ENCODE measurements at regions not wholly inside any gene's neighbourhood (a gene's known extent, or its start where the extent isn't known, plus 50 kb on each side); places are given as distances from the start of the nearest gene placed in this dataset.

DNA sequence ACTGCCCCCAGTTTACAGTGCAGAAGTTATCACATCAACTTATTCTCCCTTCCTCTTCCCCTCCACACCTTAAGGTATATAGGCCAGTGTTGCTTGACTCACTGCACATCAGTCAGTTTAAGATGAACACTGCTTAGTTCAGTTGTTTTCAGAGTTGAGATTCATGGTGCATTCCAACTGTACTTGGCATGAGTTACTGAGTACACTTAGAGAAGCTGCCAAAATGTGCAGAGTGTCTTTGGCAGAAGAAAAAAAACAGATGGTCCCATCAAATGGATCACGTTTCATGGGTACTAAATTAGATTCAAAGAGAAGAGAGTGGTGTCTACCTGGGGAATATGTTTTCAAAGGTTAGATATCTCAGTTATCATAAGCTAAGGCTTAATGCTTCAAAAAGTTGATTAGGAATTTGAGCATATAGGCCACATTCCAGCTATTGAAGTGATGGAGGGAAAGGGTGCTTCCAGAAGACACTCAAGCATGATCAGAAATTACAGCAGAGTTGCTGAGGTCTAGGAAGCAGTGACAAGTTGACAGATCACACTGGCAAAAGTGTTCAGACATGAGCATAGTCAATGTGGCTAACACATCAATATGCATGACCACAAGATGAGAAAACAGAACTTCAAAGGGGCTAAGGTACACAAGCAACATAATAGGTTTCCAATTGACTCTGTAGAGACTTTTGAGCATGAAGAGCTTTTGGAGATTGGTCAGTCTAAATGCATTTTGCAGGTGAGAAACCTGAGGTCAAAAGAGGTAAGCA, 579.2 kb upstream of the CELF2 start:
- no peaks in the 10 kb centered on the region for H3K36me3 ChIP-seq
- no peaks in the 10 kb centered on the region for H3K4me1 ChIP-seq
- no peak for DNase-seq
- no peak for TF ChIP-seq POLR2A (IDR thresholded peaks at IDR 0.05)
- TF ChIP-seq, protein P1, sequence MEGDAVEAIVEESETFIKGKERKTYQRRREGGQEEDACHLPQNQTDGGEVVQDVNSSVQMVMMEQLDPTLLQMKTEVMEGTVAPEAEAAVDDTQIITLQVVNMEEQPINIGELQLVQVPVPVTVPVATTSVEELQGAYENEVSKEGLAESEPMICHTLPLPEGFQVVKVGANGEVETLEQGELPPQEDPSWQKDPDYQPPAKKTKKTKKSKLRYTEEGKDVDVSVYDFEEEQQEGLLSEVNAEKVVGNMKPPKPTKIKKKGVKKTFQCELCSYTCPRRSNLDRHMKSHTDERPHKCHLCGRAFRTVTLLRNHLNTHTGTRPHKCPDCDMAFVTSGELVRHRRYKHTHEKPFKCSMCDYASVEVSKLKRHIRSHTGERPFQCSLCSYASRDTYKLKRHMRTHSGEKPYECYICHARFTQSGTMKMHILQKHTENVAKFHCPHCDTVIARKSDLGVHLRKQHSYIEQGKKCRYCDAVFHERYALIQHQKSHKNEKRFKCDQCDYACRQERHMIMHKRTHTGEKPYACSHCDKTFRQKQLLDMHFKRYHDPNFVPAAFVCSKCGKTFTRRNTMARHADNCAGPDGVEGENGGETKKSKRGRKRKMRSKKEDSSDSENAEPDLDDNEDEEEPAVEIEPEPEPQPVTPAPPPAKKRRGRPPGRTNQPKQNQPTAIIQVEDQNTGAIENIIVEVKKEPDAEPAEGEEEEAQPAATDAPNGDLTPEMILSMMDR (IDR thresholded peaks at IDR 0.05) = no peak
- H3K4me3 ChIP-seq = no peak overlapping the region
- no peaks in the 10 kb centered on the region for H3K27me3 ChIP-seq
- H3K27ac ChIP-seq = no peak overlapping the region
- H3K9me3 ChIP-seq = no peaks in the 10 kb centered on the region

DNA sequence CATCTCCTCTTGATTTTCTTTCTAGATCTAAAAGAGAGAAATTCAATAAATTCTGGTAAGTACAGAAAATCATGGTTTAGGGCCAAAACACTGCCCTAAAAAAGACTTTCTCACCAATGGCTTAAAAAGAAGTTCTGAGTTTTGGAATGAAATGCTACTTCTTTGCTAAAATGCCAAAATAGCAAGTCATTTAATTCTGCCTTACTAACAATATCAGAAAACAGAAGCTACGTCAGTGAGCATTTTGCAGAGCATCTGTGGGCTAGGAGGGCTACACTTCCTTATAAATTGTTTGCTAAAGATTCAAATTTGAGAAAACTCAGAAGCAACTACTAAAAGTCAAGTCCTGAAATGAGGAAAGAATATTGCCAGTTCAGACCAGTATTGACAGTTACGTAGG, 560.8 kb upstream of the CELF2 start:
- no peaks in the 10 kb centered on the region for H3K36me3 ChIP-seq
- H3K4me1 ChIP-seq = no peaks in the 10 kb centered on the region
- H3K27me3 ChIP-seq = no peaks in the 10 kb centered on the region
- DNase-seq = no peak
- TF ChIP-seq, protein P1 (IDR thresholded peaks at IDR 0.05) = no peak
- TF ChIP-seq POLR2A (IDR thresholded peaks at IDR 0.05) = no peak
- no peaks in the 10 kb centered on the region for H3K9me3 ChIP-seq
- H3K27ac ChIP-seq = no peak overlapping the region
- no peak overlapping the region for H3K4me3 ChIP-seq

DNA sequence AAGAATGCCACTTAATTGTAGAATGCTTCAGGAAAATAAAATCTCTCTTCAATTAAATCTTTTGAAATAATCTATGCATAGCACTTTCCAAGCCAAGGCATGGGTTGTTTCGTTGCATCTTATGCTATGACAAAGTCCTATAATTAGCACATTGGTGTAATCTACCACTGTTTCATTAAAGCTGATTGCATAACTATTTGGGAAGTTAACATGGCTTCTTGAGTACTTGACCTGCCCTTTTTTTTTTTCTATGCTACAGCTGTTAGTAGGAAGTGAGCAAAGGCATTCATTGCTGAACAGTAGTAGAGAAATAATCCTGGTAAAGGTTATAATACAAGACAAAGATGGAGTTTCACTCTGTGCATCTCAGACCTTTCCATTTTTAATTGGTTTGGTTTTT, 557.2 kb upstream of the CELF2 start:
- Histone ChIP-seq H3K27ac (no peak overlapping the region), H3K4me1 (no peaks in the 10 kb centered on the region), H3K27me3 (no peaks in the 10 kb centered on the region), H3K36me3 (no peaks in the 10 kb centered on the region), H3K4me3 (no peak overlapping the region), H3K9me3 (no peaks in the 10 kb centered on the region)
- TF ChIP-seq, protein P1 (IDR thresholded peaks at IDR 0.05) = no peak
- TF ChIP-seq POLR2A (IDR thresholded peaks at IDR 0.05) = no peak
- DNase-seq = no peak

DNA sequence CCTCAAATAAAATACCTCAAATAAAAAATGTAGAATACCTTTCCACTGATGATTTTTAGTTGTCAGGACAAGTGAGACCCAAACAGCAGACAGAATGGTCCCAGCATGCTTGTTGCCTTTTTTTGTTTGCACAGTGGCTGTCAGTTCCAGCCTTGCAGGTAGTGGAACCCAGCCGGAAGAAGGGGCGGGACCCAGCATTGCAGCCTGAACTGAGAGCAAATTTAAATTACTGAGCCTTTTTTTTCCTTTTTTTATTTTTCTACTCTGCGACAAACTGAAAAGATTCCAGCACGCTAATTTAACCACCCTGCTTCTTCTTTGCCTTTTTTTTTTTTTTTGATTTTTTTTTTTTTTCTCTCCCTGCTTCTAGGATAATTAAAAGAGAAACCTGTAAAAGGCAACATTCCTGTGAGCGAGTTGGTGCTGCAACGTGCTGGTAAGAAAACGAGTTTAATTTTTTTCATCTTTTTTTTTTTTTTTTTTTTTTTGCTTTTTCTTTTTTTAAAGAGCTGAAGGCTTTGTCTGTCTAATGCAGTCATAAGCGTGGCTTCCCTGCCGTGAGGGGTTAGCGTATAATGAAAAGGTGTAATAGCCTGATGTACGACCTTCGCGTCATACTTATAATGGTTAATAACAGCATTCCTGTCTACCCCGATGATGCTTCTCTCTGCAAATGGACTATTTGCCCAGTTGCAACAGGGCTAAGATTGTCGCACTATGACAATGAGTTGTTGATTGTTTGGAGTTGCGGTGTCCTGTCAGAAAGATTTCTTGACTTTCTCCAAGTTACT, 555.3 kb upstream of the CELF2 start:
- no peaks in the 10 kb centered on the region for H3K9me3 ChIP-seq
- no peaks in the 10 kb centered on the region for H3K36me3 ChIP-seq
- no peak for DNase-seq
- no peaks in the 10 kb centered on the region for H3K4me1 ChIP-seq
- H3K4me3 ChIP-seq = no peak overlapping the region
- TF ChIP-seq POLR2A (IDR thresholded peaks at IDR 0.05) = no peak
- TF ChIP-seq, protein P1 (IDR thresholded peaks at IDR 0.05) = no peak
- no peak overlapping the region for H3K27ac ChIP-seq
- H3K27me3 ChIP-seq = no peaks in the 10 kb centered on the region

DNA sequence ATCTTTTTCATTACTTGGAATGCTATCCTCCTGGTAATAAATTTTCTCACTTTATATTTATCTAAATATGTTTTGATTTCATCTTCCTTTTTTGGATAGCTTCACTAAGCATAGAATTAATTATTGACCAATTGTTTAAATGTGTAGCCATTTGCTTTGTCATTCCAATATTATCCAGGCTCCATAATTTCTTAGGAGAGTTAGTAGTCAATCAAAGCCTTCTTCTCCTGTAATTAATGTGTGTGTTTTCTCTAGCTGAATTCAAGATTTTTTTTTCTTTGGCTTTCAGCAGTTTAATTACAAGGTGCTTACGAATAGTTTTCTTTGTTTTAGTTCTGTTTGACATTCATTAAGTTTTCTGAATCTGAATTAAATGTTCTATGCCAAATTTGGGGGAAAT, 545.9 kb upstream of the CELF2 start:
- H3K4me3 ChIP-seq = no peak overlapping the region
- H3K4me1 ChIP-seq = no peaks in the 10 kb centered on the region
- H3K27me3 ChIP-seq = no peaks in the 10 kb centered on the region
- H3K36me3 ChIP-seq = no peaks in the 10 kb centered on the region
- TF ChIP-seq, protein P1 (IDR thresholded peaks at IDR 0.05) = no peak
- no peak for TF ChIP-seq POLR2A (IDR thresholded peaks at IDR 0.05)
- H3K27ac ChIP-seq = no peak overlapping the region
- no peak for DNase-seq
- H3K9me3 ChIP-seq = no peaks in the 10 kb centered on the region
